ENCODE measurements at regions not wholly inside any gene's neighbourhood (a gene's known extent, or its start where the extent isn't known, plus 50 kb on each side); places are given as distances from the start of the nearest gene placed in this dataset.

GRCh38 chr4:179989975-179990374, 2253.2 kb upstream of the TENM3 start:
- intact Hi-C loops (cut with DNase I), result no loop called here
- Histone ChIP-seq H3K4me3 (ENCODE audit: low read length in 3 of 3) (no peak overlapping the region), H3K9me3 (ENCODE audit: control insufficient read depth in 2 of 3, insufficient read depth in 1 of 3, low read length in 3 of 3) (no peaks in the 10 kb centered on the region), H3K27me3 (ENCODE audit: control insufficient read depth, insufficient read depth, low read length) (no peaks in the 10 kb centered on the region), H3K9ac (ENCODE audit: low read length in 3 of 3) (no peak overlapping the region), H3K27ac (ENCODE audit: low read depth in 2 of 2, low read length in 2 of 2) (no peak overlapping the region), H3K36me3 (ENCODE audit: control insufficient read depth in 2 of 3, insufficient read depth in 3 of 3, low read length in 3 of 3) (no peaks in the 10 kb centered on the region), H3K4me1 (ENCODE audit: control insufficient read depth in 2 of 3, insufficient read depth in 2 of 3, low read depth in 1 of 3, low read length in 3 of 3) (no peaks in the 10 kb centered on the region)
- no peak for FAIRE-seq
- TF ChIP-seq CTCF (IDR thresholded peaks at IDR 0.05; ENCODE audit: borderline replicate concordance, extremely low read depth, insufficient read depth), result no peak
- DNase-seq, result peak in 3 of 5 donors; percentile 24 to 80 (median 75)

GRCh38 chr4:180009316-180009715, 2233.9 kb upstream of the TENM3 start:
- no peak for DNase-seq
- Histone ChIP-seq H3K4me1 (ENCODE audit: control insufficient read depth in 2 of 3, insufficient read depth in 2 of 3, low read depth in 1 of 3, low read length in 3 of 3) (no peaks in the 10 kb centered on the region), H3K27me3 (ENCODE audit: control insufficient read depth, insufficient read depth, low read length) (no peaks in the 10 kb centered on the region), H3K9me3 (ENCODE audit: control insufficient read depth in 2 of 3, insufficient read depth in 1 of 3, low read length in 3 of 3) (no peaks in the 10 kb centered on the region), H3K27ac (ENCODE audit: low read depth in 2 of 2, low read length in 2 of 2) (no peak overlapping the region), H3K4me3 (ENCODE audit: low read length in 3 of 3) (no peak overlapping the region), H3K36me3 (ENCODE audit: control insufficient read depth in 2 of 3, insufficient read depth in 3 of 3, low read length in 3 of 3) (no peaks in the 10 kb centered on the region), H3K9ac (ENCODE audit: low read length in 3 of 3) (no peak overlapping the region)
- intact Hi-C loops (cut with DNase I), result no loop called here
- no peak for FAIRE-seq
- TF ChIP-seq CTCF (IDR thresholded peaks at IDR 0.05; ENCODE audit: borderline replicate concordance, extremely low read depth, insufficient read depth), result no peak

GRCh38 chr4:180028682-180029081, 2214.5 kb upstream of the TENM3 start:
- Histone ChIP-seq H3K4me3 (ENCODE audit: low read length in 3 of 3) (no peak overlapping the region), H3K4me1 (ENCODE audit: control insufficient read depth in 2 of 3, insufficient read depth in 2 of 3, low read depth in 1 of 3, low read length in 3 of 3) (no peaks in the 10 kb centered on the region), H3K36me3 (ENCODE audit: control insufficient read depth in 2 of 3, insufficient read depth in 3 of 3, low read length in 3 of 3) (no peaks in the 10 kb centered on the region), H3K9me3 (ENCODE audit: control insufficient read depth in 2 of 3, insufficient read depth in 1 of 3, low read length in 3 of 3) (no peaks in the 10 kb centered on the region), H3K9ac (ENCODE audit: low read length in 3 of 3) (no peak overlapping the region), H3K27me3 (ENCODE audit: control insufficient read depth, insufficient read depth, low read length) (no peaks in the 10 kb centered on the region), H3K27ac (ENCODE audit: low read depth in 2 of 2, low read length in 2 of 2) (no peak overlapping the region)
- DNase-seq (peak in 4 of 5 donors; percentile 39 to 72 (median 40)), FAIRE-seq (no peak)
- intact Hi-C loops (cut with DNase I), result no loop called here
- TF ChIP-seq CTCF (IDR thresholded peaks at IDR 0.05; ENCODE audit: borderline replicate concordance, extremely low read depth, insufficient read depth), result no peak

GRCh38 chr4:180031330-180031729, 2211.9 kb upstream of the TENM3 start:
- DNase-seq (no peak), FAIRE-seq (no peak)
- Histone ChIP-seq H3K4me1 (ENCODE audit: control insufficient read depth in 2 of 3, insufficient read depth in 2 of 3, low read depth in 1 of 3, low read length in 3 of 3) (no peaks in the 10 kb centered on the region), H3K9me3 (ENCODE audit: control insufficient read depth in 2 of 3, insufficient read depth in 1 of 3, low read length in 3 of 3) (no peaks in the 10 kb centered on the region), H3K27me3 (ENCODE audit: control insufficient read depth, insufficient read depth, low read length) (no peaks in the 10 kb centered on the region), H3K36me3 (ENCODE audit: control insufficient read depth in 2 of 3, insufficient read depth in 3 of 3, low read length in 3 of 3) (no peaks in the 10 kb centered on the region), H3K9ac (ENCODE audit: low read length in 3 of 3) (no peak overlapping the region), H3K27ac (ENCODE audit: low read depth in 2 of 2, low read length in 2 of 2) (no peak overlapping the region), H3K4me3 (ENCODE audit: low read length in 3 of 3) (no peak overlapping the region)
- intact Hi-C loops (cut with DNase I), result no loop called here
- no peak for TF ChIP-seq CTCF (IDR thresholded peaks at IDR 0.05; ENCODE audit: borderline replicate concordance, extremely low read depth, insufficient read depth)

Data from kidney (tissue), 13 donors.